OCI-M2 (cell line): ENCODE measurements at regions not wholly inside any gene's neighbourhood (a gene's known extent, or its start where the extent isn't known, plus 50 kb on each side); places are given as distances from the start of the nearest gene placed in this dataset.

Experiments used
- DNase-seq: peaks from one replicate; lab custom pipeline; 2025; ENCODE audit not compliant: unreplicated experiment; lab: John Stamatoyannopoulos, UW

- DNase-seq: no peak
These were observed 169.4 kb downstream of the WT1 start for GRCh38 chr11:32265911-32266310.

GRCh38 chr11:32266601-32267000 is 168.7 kb downstream of the WT1 start:
- DNase-seq: no peak

GRCh38 chr11:32267679-32268187 is 167.6 kb downstream of the WT1 start:
- DNase-seq: no peak

- DNase-seq: no peak
These were observed 161.4 kb downstream of the WT1 start for GRCh38 chr11:32273931-32274330.

GRCh38 chr11:32279672-32280071 is 155.7 kb downstream of the WT1 start:
- DNase-seq: no peak

GRCh38 chr11:32280339-32280738 is 155.0 kb downstream of the WT1 start:
- no peak for DNase-seq

GRCh38 chr11:32288276-32288675 is 147.1 kb downstream of the WT1 start:
- no peak for DNase-seq

- DNase-seq: no peak
These were observed 145.6 kb downstream of the WT1 start for GRCh38 chr11:32289701-32290100.

GRCh38 chr11:32290783-32291182 is 144.6 kb downstream of the WT1 start:
- DNase-seq: no peak

GRCh38 chr11:32297611-32298011 is 137.7 kb downstream of the WT1 start:
- no peak for DNase-seq

GRCh38 chr11:32302826-32303225 is 132.5 kb downstream of the WT1 start:
- DNase-seq: no peak

- no peak for DNase-seq
These were observed 130.8 kb downstream of the WT1 start for GRCh38 chr11:32304521-32304920.

GRCh38 chr11:32305460-32305859 is 129.9 kb downstream of the WT1 start:
- no peak for DNase-seq

- DNase-seq: no peak
These were observed 127.9 kb downstream of the WT1 start for GRCh38 chr11:32307471-32307870.

GRCh38 chr11:32307913-32308312 is 127.4 kb downstream of the WT1 start:
- no peak for DNase-seq

GRCh38 chr11:32309530-32310213 is 125.7 kb downstream of the WT1 start:
- DNase-seq: no peak

GRCh38 chr11:32310214-32310601 is 125.1 kb downstream of the WT1 start:
- DNase-seq: no peak

- no peak for DNase-seq
These were observed 123.8 kb downstream of the WT1 start for GRCh38 chr11:32311346-32312065.

GRCh38 chr11:32312206-32312817 is 123.0 kb downstream of the WT1 start:
- no peak for DNase-seq

- no peak for DNase-seq
These were observed 122.4 kb downstream of the WT1 start for GRCh38 chr11:32312865-32313403.

GRCh38 chr11:32313477-32313876 is 121.9 kb downstream of the WT1 start:
- DNase-seq: no peak

- DNase-seq: no peak
These were observed 120.2 kb downstream of the WT1 start for GRCh38 chr11:32315121-32315520.
